SK-N-SH (cell line): ENCODE measurements at regions not wholly inside any gene's neighbourhood (a gene's known extent, or its start where the extent isn't known, plus 50 kb on each side); places are given as distances from the start of the nearest gene placed in this dataset.

Source experiments
- CTCF ChIA-PET: fragments of 300-600, 350-600 bp; formaldehyde crosslinking; extraction: SDS; loops from one replicate; lab custom pipeline; 2021; lab: Yijun Ruan, JAX
- POLR2A ChIA-PET: fragments of 350-600 bp; sonication (Branson Sonifier 250); formaldehyde crosslinking; extraction: SDS; loops from one replicate; lab custom pipeline; 2020; ENCODE audit warnings: antibody characterized with exemption, inconsistent platforms; lab: Yijun Ruan, JAX
- DNase-seq: peaks from one replicate; pipeline ENCODE4 v3.0.0; 2012
- H2AFZ ChIP-seq: fragments of 200-600 bp; sonication (generic); 2 replicates; pipeline ENCODE4 v1.8.1; 2016; ENCODE audit warnings: antibody characterized with exemption, mild to moderate bottlenecking, low read depth
- H3F3A ChIP-seq: fragments of 200-600 bp; sonication (generic); replicated peaks from 2 replicates; pipeline ENCODE3; 2016; ENCODE audit warnings: antibody characterized with exemption, mild to moderate bottlenecking; ENCODE audit not compliant: insufficient read depth
- H3K27ac ChIP-seq, 2 experiments: fragments of 200-500 bp in 1 of 2; fragments of 200-600 bp in 1 of 2; sonication (Bioruptor generic) in 1 of 2; sonication (generic), shearing (Covaris generic) in 1 of 2; 2 replicates each; pipeline versions ENCODE4 v1.5.1 to v1.6.1; 2014 to 2016; ENCODE audit warnings: low read depth in 2 of 2, inconsistent platforms in 1 of 2, low read length in 1 of 2, mild to moderate bottlenecking in 1 of 2, mixed read lengths in 1 of 2
- H3K27me3 ChIP-seq: fragments of 200-600 bp; sonication (generic), shearing (Covaris generic); 2 replicates; pipeline ENCODE4 v1.6.1; 2016; ENCODE audit warnings: mixed run types; ENCODE audit not compliant: insufficient read depth
- H3K36me3 ChIP-seq, 2 experiments: fragments of 200-500 bp in 1 of 2; fragments of 200-600 bp in 1 of 2; sonication (Bioruptor generic) in 1 of 2; sonication (generic) in 1 of 2; replicated peaks in 1 of 2; 2 replicates each; pipeline versions ENCODE3 to v1.5.1; 2014 to 2016; ENCODE audit warnings: low read length in 1 of 2, mild to moderate bottlenecking in 1 of 2; ENCODE audit not compliant: insufficient read depth in 2 of 2, control insufficient read depth in 1 of 2
- H3K4me1 ChIP-seq, 2 experiments: fragments of 200-500 bp in 1 of 2; fragments of 200-600 bp in 1 of 2; sonication (Bioruptor generic) in 1 of 2; sonication (generic), shearing (Covaris generic) in 1 of 2; 2 replicates each; pipeline versions ENCODE4 v1.5.1 to v1.6.1; 2014 to 2016; ENCODE audit warnings: low read depth in 1 of 2, low read length in 1 of 2, mixed run types in 1 of 2; ENCODE audit not compliant: insufficient read depth in 2 of 2, control insufficient read depth in 1 of 2
- H3K4me2 ChIP-seq: fragments of 200-600 bp; sonication (generic), shearing (Covaris generic); 2 replicates; pipeline ENCODE4 v1.6.1; 2017; ENCODE audit warnings: mixed run types
- H3K4me3 ChIP-seq, 2 experiments: fragments of 200-500 bp in 1 of 2; fragments of 200-600 bp in 1 of 2; sonication (Bioruptor generic) in 1 of 2; sonication (generic), shearing (Covaris generic) in 1 of 2; 2 replicates each; pipeline versions ENCODE4 v1.5.1 to v1.8.1; 2014 to 2016; ENCODE audit warnings: low read depth in 2 of 2, inconsistent platforms in 1 of 2, low read length in 1 of 2, mild to moderate bottlenecking in 1 of 2, mixed read lengths in 1 of 2, moderate library complexity in 1 of 2
- H3K79me2 ChIP-seq: fragments of 200-600 bp; sonication (generic); 2 replicates; pipeline ENCODE4 v1.8.1; 2017; ENCODE audit warnings: mild to moderate bottlenecking; ENCODE audit not compliant: insufficient read depth
- H3K9ac ChIP-seq: fragments of 200-600 bp; sonication (generic); 2 replicates; pipeline ENCODE4 v1.6.1; 2017; ENCODE audit warnings: mixed run types
- H3K9me2 ChIP-seq: fragments of 200-600 bp; sonication (generic); 2 replicates; pipeline ENCODE4 v1.6.1; 2017; ENCODE audit warnings: mixed run types
- H3K9me3 ChIP-seq: fragments of 200-600 bp; sonication (generic); 2 replicates; pipeline ENCODE4 v1.6.1; 2017; ENCODE audit warnings: mixed run types, mild to moderate bottlenecking, moderate library complexity
- H4K20me1 ChIP-seq: fragments of 200-600 bp; sonication (generic); 2 replicates; pipeline ENCODE4 v1.6.1; 2017; ENCODE audit warnings: mild to moderate bottlenecking, mixed run types; ENCODE audit not compliant: insufficient read depth
- FOSL2 ChIP-seq: IDR thresholded peaks from 2 replicates; pipeline ENCODE4 v1.4.0; 2012; ENCODE audit warnings: low read depth, mild to moderate bottlenecking, moderate library complexity, borderline replicate concordance
- FOXM1 ChIP-seq: IDR thresholded peaks from 2 replicates; pipeline ENCODE4 v1.4.0; 2012; ENCODE audit warnings: low read depth, mild to moderate bottlenecking
- MAX ChIP-seq: IDR thresholded peaks from 2 replicates; pipeline ENCODE4 v1.4.0; 2012; ENCODE audit warnings: low read depth
- MEF2A ChIP-seq: IDR thresholded peaks from 2 replicates; pipeline ENCODE4 v1.4.0; 2012; ENCODE audit warnings: low read depth, borderline replicate concordance
- NFIC ChIP-seq: IDR thresholded peaks from 2 replicates; pipeline ENCODE4 v1.4.0; 2012; ENCODE audit warnings: borderline replicate concordance
- NRF1 ChIP-seq: IDR thresholded peaks from 2 replicates; pipeline ENCODE4 v1.6.1; 2012; ENCODE audit warnings: low read depth, mild to moderate bottlenecking, low read length
- POLR2AphosphoS5 ChIP-seq: IDR thresholded peaks from 2 replicates; pipeline ENCODE4 v1.6.1; 2012; ENCODE audit warnings: low read depth, low read length
- RAD21 ChIP-seq: IDR thresholded peaks from 2 replicates; pipeline ENCODE4 v1.6.1; 2012; ENCODE audit warnings: mild to moderate bottlenecking, low read length
- RFX5 ChIP-seq: IDR thresholded peaks from 2 replicates; pipeline ENCODE4 v1.6.1; 2012; ENCODE audit warnings: mild to moderate bottlenecking, improper control_type of control experiment, low read length
- RXRA ChIP-seq: IDR thresholded peaks from 2 replicates; pipeline ENCODE4 v1.4.0; 2012; ENCODE audit warnings: low read depth, mild to moderate bottlenecking, borderline replicate concordance
- SIN3A ChIP-seq: IDR thresholded peaks from 2 replicates; pipeline ENCODE4 v1.6.1; 2012; ENCODE audit warnings: low read depth, mild to moderate bottlenecking, low read length, moderate library complexity, borderline replicate concordance
- SMC3 ChIP-seq: IDR thresholded peaks from 2 replicates; pipeline ENCODE4 v1.6.1; 2012; ENCODE audit warnings: low read depth, low read length, improper control_type of control experiment
- YY1 ChIP-seq: IDR thresholded peaks from 2 replicates; pipeline ENCODE4 v1.4.0; 2012; ENCODE audit warnings: low read depth, mild to moderate bottlenecking
- WGBS: methylation state at CpG from one replicate; pipeline ENCODE4 v1.1.6; 2017; ENCODE audit warnings: low lambda C conversion rate; 5-methylcytosine and 5-hydroxymethylcytosine counted together
- TF ChIP-seq, protein P1 (sequence below): IDR thresholded peaks from 2 replicates; pipeline ENCODE4 v1.4.0; 2012; ENCODE audit warnings: low read depth, borderline replicate concordance
- TF ChIP-seq, protein P2 (sequence below): fragments of 150-350 bp; IDR thresholded peaks from 2 replicates; pipeline ENCODE4 v1.6.1; 2016; ENCODE audit warnings: mild to moderate bottlenecking, low read depth, low read length
- TF ChIP-seq, protein P3 (sequence below): IDR thresholded peaks from 2 replicates; pipeline ENCODE4 v1.6.1; 2012; ENCODE audit warnings: mild to moderate bottlenecking, low read depth, low read length, moderate library complexity

GRCh38 chr10:111138544-111138943 lies 61.7 kb downstream of the ADRA2A start:
- no peaks in the 10 kb centered on the region for H3F3A ChIP-seq
- 71% methylated on average over 7 of the region's 7 CpGs for WGBS
- H3K9me2 ChIP-seq: no peaks in the 10 kb centered on the region
- H3K27ac ChIP-seq: no peak overlapping the region
- H3K4me1 ChIP-seq: peaks cover 0 to 16% of the 10 kb centered on the region in 2 experiments; a peak in 1 of 4 replicates
- H3K27me3 ChIP-seq: no peaks in the 10 kb centered on the region
- DNase-seq: no peak
- H3K79me2 ChIP-seq: no peaks in the 10 kb centered on the region
- H3K4me3 ChIP-seq: no peak overlapping the region
- TF ChIP-seq NFIC (no peak), NRF1 (no peak), YY1 (no peak), RAD21 (no peak), SIN3A (no peak), FOXM1 (no peak), SMC3 (no peak), MAX (no peak), FOSL2 (no peak), RXRA (no peak), POLR2AphosphoS5 (no peak), RFX5 (no peak), MEF2A (no peak)
- TF ChIP-seq, protein P1, sequence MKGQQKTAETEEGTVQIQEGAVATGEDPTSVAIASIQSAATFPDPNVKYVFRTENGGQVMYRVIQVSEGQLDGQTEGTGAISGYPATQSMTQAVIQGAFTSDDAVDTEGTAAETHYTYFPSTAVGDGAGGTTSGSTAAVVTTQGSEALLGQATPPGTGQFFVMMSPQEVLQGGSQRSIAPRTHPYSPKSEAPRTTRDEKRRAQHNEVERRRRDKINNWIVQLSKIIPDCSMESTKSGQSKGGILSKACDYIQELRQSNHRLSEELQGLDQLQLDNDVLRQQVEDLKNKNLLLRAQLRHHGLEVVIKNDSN: no peak
- TF ChIP-seq, protein P2, sequence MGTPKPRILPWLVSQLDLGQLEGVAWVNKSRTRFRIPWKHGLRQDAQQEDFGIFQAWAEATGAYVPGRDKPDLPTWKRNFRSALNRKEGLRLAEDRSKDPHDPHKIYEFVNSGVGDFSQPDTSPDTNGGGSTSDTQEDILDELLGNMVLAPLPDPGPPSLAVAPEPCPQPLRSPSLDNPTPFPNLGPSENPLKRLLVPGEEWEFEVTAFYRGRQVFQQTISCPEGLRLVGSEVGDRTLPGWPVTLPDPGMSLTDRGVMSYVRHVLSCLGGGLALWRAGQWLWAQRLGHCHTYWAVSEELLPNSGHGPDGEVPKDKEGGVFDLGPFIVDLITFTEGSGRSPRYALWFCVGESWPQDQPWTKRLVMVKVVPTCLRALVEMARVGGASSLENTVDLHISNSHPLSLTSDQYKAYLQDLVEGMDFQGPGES: no peak
- TF ChIP-seq, protein P3, sequence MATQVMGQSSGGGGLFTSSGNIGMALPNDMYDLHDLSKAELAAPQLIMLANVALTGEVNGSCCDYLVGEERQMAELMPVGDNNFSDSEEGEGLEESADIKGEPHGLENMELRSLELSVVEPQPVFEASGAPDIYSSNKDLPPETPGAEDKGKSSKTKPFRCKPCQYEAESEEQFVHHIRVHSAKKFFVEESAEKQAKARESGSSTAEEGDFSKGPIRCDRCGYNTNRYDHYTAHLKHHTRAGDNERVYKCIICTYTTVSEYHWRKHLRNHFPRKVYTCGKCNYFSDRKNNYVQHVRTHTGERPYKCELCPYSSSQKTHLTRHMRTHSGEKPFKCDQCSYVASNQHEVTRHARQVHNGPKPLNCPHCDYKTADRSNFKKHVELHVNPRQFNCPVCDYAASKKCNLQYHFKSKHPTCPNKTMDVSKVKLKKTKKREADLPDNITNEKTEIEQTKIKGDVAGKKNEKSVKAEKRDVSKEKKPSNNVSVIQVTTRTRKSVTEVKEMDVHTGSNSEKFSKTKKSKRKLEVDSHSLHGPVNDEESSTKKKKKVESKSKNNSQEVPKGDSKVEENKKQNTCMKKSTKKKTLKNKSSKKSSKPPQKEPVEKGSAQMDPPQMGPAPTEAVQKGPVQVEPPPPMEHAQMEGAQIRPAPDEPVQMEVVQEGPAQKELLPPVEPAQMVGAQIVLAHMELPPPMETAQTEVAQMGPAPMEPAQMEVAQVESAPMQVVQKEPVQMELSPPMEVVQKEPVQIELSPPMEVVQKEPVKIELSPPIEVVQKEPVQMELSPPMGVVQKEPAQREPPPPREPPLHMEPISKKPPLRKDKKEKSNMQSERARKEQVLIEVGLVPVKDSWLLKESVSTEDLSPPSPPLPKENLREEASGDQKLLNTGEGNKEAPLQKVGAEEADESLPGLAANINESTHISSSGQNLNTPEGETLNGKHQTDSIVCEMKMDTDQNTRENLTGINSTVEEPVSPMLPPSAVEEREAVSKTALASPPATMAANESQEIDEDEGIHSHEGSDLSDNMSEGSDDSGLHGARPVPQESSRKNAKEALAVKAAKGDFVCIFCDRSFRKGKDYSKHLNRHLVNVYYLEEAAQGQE: no peak
- H3K36me3 ChIP-seq: no peaks in the 10 kb centered on the region
- CTCF ChIA-PET: interaction anchor here (0.9 to 1.2 kb wide), 3 partner anchors 12 to 63 kb away, joined by 3 read pairs; partner anchors contain the start of gene ADRA2A
- H2AFZ ChIP-seq: no peak overlapping the region
- no peak overlapping the region for H3K4me2 ChIP-seq
- no peaks in the 10 kb centered on the region for H3K9me3 ChIP-seq
- POLR2A ChIA-PET: no interaction called here
- no peaks in the 10 kb centered on the region for H4K20me1 ChIP-seq
- H3K9ac ChIP-seq: no peak overlapping the region
